Heart left ventricle (tissue), 16 donors: ENCODE measurements at regions not wholly inside any gene's neighbourhood (a gene's known extent, or its start where the extent isn't known, plus 50 kb on each side); places are given as distances from the start of the nearest gene placed in this dataset.

Source experiments
- ATAC-seq, 4 donors: fragments of 200-7000 bp; cut with Tn5 transposase; one replicate each; pipeline ENCODE4 v1.9.1; 2020 to 2022; ENCODE audit warnings: moderate library complexity in 4 of 4, mild to moderate bottlenecking in 3 of 4, moderate number of reproducible peaks in 1 of 4
- DNase-seq, 5 donors: peaks; one replicate each; pipeline ENCODE4 v3.0.0-alpha.2; 2020
- H3K27ac ChIP-seq, 12 donors: fragments of 200-600 bp; sonication (generic) in 4 of 12; one replicate each; pipeline versions ENCODE4 v1.5.0 to v1.8.0; 2016 to 2022; ENCODE audit warnings: mild to moderate bottlenecking in 2 of 12
- H3K27me3 ChIP-seq, 9 donors: fragments of 200-600 bp; sonication (generic) in 2 of 9; one replicate each; pipeline versions ENCODE4 v1.5.1 to v1.8.0; 2016 to 2022; ENCODE audit warnings: mild to moderate bottlenecking in 3 of 9
- H3K36me3 ChIP-seq, 9 donors: fragments of 200-600 bp; sonication (generic) in 2 of 9; one replicate each; pipeline versions ENCODE4 v1.5.0 to v1.8.0; 2018 to 2022; ENCODE audit warnings: mild to moderate bottlenecking in 2 of 9
- H3K4me1 ChIP-seq, 12 donors: fragments of 200-600 bp; sonication (generic) in 4 of 12; one replicate each; pipeline versions ENCODE4 v1.5.0 to v1.8.0; 2016 to 2022; ENCODE audit warnings: mild to moderate bottlenecking in 3 of 12
- H3K4me3 ChIP-seq, 12 donors: fragments of 200-600 bp; sonication (generic) in 4 of 12; one replicate each; pipeline versions ENCODE4 v1.5.0 to v1.8.0; 2017 to 2022; ENCODE audit warnings: mild to moderate bottlenecking in 9 of 12, moderate library complexity in 4 of 12
- H3K9me3 ChIP-seq, 12 donors: fragments of 200-600 bp; sonication (generic) in 4 of 12; one replicate each; pipeline versions ENCODE4 v1.5.0 to v1.8.0; 2016 to 2022; ENCODE audit warnings: mild to moderate bottlenecking in 1 of 12
- CTCF ChIP-seq, 12 donors: fragments of 200-600 bp; sonication (generic) in 4 of 12; IDR thresholded peaks; one replicate each; pipeline versions ENCODE4 v1.5.0 to v1.8.0; 2018 to 2022; ENCODE audit warnings: antibody characterized with exemption in 12 of 12, mild to moderate bottlenecking in 5 of 12
- POLR2A ChIP-seq, 2 donors: fragments of 450-650 bp; IDR thresholded peaks; one replicate each; pipeline ENCODE4 v1.6.1; 2017; ENCODE audit warnings: antibody characterized with exemption in 2 of 2, mild to moderate bottlenecking in 2 of 2, moderate library complexity in 2 of 2
- WGBS, 4 donors: extraction: QIAGEN DNeasy Blood & Tissue Kit in 2 of 4; methylation state at CpG; one replicate each; pipeline versions ENCODE4 v1.1.5 to v1.1.7; 2013 to 2018; 5-methylcytosine and 5-hydroxymethylcytosine counted together
- intact Hi-C, 10 donors: fragments of 100-400 bp; cut with DNase I; formaldehyde crosslinking; loops; one replicate each; pipeline versions ENCODE4 v1.11.1 to v1.14.2; 2022
- donor health status: ischemic (EF 13 %, LVEDD 7.1; RV severe dilation, severe dysfunction).
- donor health status: healthy with polysubstance abuse.
- donor health status: DM: no; HTN: yes; CAD: no.
- donor health status: DM: no; HTN: no; CAD: no.
- donor health status: ischemic (EF 25% LVEDD 6.9; RV normal size, moderate dysfunction).
- donor health status: ischemic (EF 25% LVEDD 5.7; RV mildly dilated, moderate dysfunction).
- donor health status: healthy.
- donor health status: DM: yes; HTN: yes; CAD: no.
- donor health status: ischemic (EF 35%, LVEDD 5.7; RV mildly dilated, moderate dysfunction).
- donor health status: nonischemic (EF 11% LVEDD 7.7; RV severe dilation, severe dysfunction).
- donor health status: DM: yes; HTN: yes; CAD: no.
- donor health status: PGD.
- donor health status: ischemic (EF 29% LVEDD 5.4; RV normal size, mild dysfunction).
- donor health status: nonischemic (EF 23%, LVEDD 6.1; RV moderate dilation, normal function).

- TF ChIP-seq POLR2A (IDR thresholded peaks at IDR 0.05) (no peak), CTCF (IDR thresholded peaks at IDR 0.05) (no peak)
- Histone ChIP-seq H3K4me3 (no peak overlapping the region), H3K36me3 (no peaks in the 10 kb centered on the region), H3K27ac (no peak overlapping the region), H3K27me3 (no peaks in the 10 kb centered on the region), H3K4me1 (no peaks in the 10 kb centered on the region), H3K9me3 (peaks cover 0 to 15% (median 2%) of the 10 kb centered on the region in 12 donors)
- DNase-seq (no peak), ATAC-seq (no peak)
- 81 to 89% (median 86%) methylated on average over 3 of the region's 3 CpGs for WGBS, 4 donors
- intact Hi-C loops = no loop called here
Observed at GRCh38 chr5:19247302-19247701, 740.7 kb downstream of the CDH18 start.

- H3K9me3 ChIP-seq = no peaks in the 10 kb centered on the region
- no peak overlapping the region for H3K4me3 ChIP-seq
- TF ChIP-seq CTCF (IDR thresholded peaks at IDR 0.05) (no peak), POLR2A (IDR thresholded peaks at IDR 0.05) (no peak)
- whole genome bisulfite sequencing, 4 donors = 25 to 38% (median 27%) methylated on average over 1 of the region's 1 CpG
- H3K27ac ChIP-seq = no peak overlapping the region
- intact Hi-C loops = no loop called here
- H3K27me3 ChIP-seq = no peaks in the 10 kb centered on the region
- no peaks in the 10 kb centered on the region for H3K36me3 ChIP-seq
- DNase-seq (no peak), ATAC-seq (no peak)
- H3K4me1 ChIP-seq = no peaks in the 10 kb centered on the region
Observed at GRCh38 chr5:19256036-19256435, 732.0 kb downstream of the CDH18 start.

GRCh38 chr5:19258686-19259085 lies 729.3 kb downstream of the CDH18 start:
- H3K9me3 ChIP-seq = no peaks in the 10 kb centered on the region
- H3K36me3 ChIP-seq = no peaks in the 10 kb centered on the region
- intact Hi-C loops = no loop called here
- H3K27ac ChIP-seq = no peak overlapping the region
- no peak for TF ChIP-seq CTCF (IDR thresholded peaks at IDR 0.05)
- no peak for TF ChIP-seq POLR2A (IDR thresholded peaks at IDR 0.05)
- no peak for ATAC-seq
- H3K27me3 ChIP-seq = no peaks in the 10 kb centered on the region
- H3K4me1 ChIP-seq = no peaks in the 10 kb centered on the region
- no peak for DNase-seq
- H3K4me3 ChIP-seq = no peak overlapping the region

GRCh38 chr5:19261879-19262278 lies 726.1 kb downstream of the CDH18 start:
- ATAC-seq (no peak), DNase-seq (no peak)
- TF ChIP-seq CTCF (IDR thresholded peaks at IDR 0.05) (no peak), POLR2A (IDR thresholded peaks at IDR 0.05) (no peak)
- no peaks in the 10 kb centered on the region for H3K4me1 ChIP-seq
- H3K4me3 ChIP-seq = no peak overlapping the region
- 79 to 91% (median 89%) methylated on average over 4 of the region's 4 CpGs for WGBS, 4 donors
- intact Hi-C loops = no loop called here
- H3K27me3 ChIP-seq = no peaks in the 10 kb centered on the region
- H3K36me3 ChIP-seq = no peaks in the 10 kb centered on the region
- no peaks in the 10 kb centered on the region for H3K9me3 ChIP-seq
- H3K27ac ChIP-seq = no peak overlapping the region
